Lung (tissue), 11 donors: ENCODE measurements at regions not wholly inside any gene's neighbourhood (a gene's known extent, or its start where the extent isn't known, plus 50 kb on each side); places are given as distances from the start of the nearest gene placed in this dataset.
A peak's percentile ranks its signal among the peaks of the same experiment; 100 is the strongest.

Source experiments
- ATAC-seq: fragments of 200-7000 bp; cut with Tn5 transposase; one replicate; pipeline ENCODE4 v1.9.1; 2020; ENCODE audit warnings: moderate number of reproducible peaks; ENCODE audit not compliant: insufficient read depth, low FRiP score
- DNase-seq, 3 donors: peaks; one replicate each; pipeline ENCODE4 v3.0.0-alpha.2; 2013 to 2017
- H3K27ac ChIP-seq, 2 donors: one replicate each; pipeline ENCODE4 v1.5.1; 2013; ENCODE audit warnings: mild to moderate bottlenecking in 2 of 2, moderate library complexity in 2 of 2, control low read depth in 1 of 2, inconsistent platforms in 1 of 2, low read depth in 1 of 2, low read length in 1 of 2
- H3K27me3 ChIP-seq, 3 donors: one replicate each; pipeline ENCODE4 v1.5.1; 2013; ENCODE audit warnings: low read length in 2 of 3; ENCODE audit not compliant: control insufficient read depth in 3 of 3, insufficient read depth in 3 of 3
- H3K36me3 ChIP-seq, 4 donors: one replicate each; pipeline ENCODE4 v1.5.1; 2013; ENCODE audit warnings: low read length in 4 of 4, mild to moderate bottlenecking in 1 of 4, moderate library complexity in 1 of 4; ENCODE audit not compliant: control insufficient read depth in 4 of 4, insufficient read depth in 4 of 4
- H3K4me1 ChIP-seq, 5 donors: one replicate each; pipeline ENCODE4 v1.5.1; 2013; ENCODE audit warnings: low read length in 5 of 5, mild to moderate bottlenecking in 2 of 5, moderate library complexity in 1 of 5; ENCODE audit not compliant: control insufficient read depth in 5 of 5, insufficient read depth in 5 of 5
- H3K4me3 ChIP-seq: one replicate; pipeline ENCODE4 v1.5.1; 2013; ENCODE audit warnings: mild to moderate bottlenecking, control low read depth, moderate library complexity
- H3K9ac ChIP-seq, 2 donors: one replicate each; pipeline ENCODE4 v1.5.1; 2013; ENCODE audit warnings: low read length in 2 of 2, control low read depth in 1 of 2; ENCODE audit not compliant: insufficient read depth in 1 of 2
- H3K9me3 ChIP-seq, 4 donors: one replicate each; pipeline ENCODE4 v1.5.1; 2013; ENCODE audit warnings: low read length in 3 of 4, mild to moderate bottlenecking in 1 of 4, moderate library complexity in 1 of 4; ENCODE audit not compliant: control insufficient read depth in 4 of 4, insufficient read depth in 3 of 4
- WGBS, 2 donors: extraction: QIAGEN DNeasy Blood & Tissue Kit; methylation state at CpG; one replicate each; pipeline ENCODE4 v1.1.7; 2013; 5-methylcytosine and 5-hydroxymethylcytosine counted together
- TF ChIP-seq, protein P1 (sequence below): IDR thresholded peaks from 2 replicates; pipeline ENCODE4 v1.5.1; 2012; ENCODE audit warnings: mild to moderate bottlenecking; ENCODE audit errors: control extremely low read depth, extremely low read depth
- donor health status: control.
- donor health status: control.
- donor health status: Bipolar disorder and iron deficiency.
- donor health status: healthy.
- donor health status: DM: yes; HTN: yes; CAD: no.

DNA sequence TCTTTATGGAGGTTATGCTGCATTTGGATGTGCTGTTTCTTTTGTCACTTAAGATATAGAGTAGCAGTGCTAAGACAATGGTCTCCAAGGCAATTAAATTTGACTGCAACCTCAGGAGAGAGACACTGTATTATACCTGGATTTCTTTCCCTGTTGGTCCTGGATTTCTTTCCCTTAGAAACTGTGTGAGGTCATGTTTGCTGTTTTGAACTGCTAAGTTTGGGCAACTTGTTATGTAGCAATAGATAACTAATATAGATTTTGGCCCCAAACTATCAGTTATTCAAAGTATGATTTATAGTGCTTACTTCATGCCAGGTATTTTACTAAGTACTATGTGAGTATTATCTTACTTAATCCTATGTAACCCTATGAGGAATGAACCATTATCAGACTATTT is 458.4 kb downstream of the HS3ST3B1 start:
- DNase-seq, result no peak
- Histone ChIP-seq H3K4me3 (no peak overlapping the region), H3K9ac (no peak overlapping the region), H3K27ac (no peak overlapping the region), H3K36me3 (no peaks in the 10 kb centered on the region), H3K4me1 (no peaks in the 10 kb centered on the region), H3K27me3 (no peaks in the 10 kb centered on the region), H3K9me3 (no peaks in the 10 kb centered on the region)
- TF ChIP-seq, protein P1, sequence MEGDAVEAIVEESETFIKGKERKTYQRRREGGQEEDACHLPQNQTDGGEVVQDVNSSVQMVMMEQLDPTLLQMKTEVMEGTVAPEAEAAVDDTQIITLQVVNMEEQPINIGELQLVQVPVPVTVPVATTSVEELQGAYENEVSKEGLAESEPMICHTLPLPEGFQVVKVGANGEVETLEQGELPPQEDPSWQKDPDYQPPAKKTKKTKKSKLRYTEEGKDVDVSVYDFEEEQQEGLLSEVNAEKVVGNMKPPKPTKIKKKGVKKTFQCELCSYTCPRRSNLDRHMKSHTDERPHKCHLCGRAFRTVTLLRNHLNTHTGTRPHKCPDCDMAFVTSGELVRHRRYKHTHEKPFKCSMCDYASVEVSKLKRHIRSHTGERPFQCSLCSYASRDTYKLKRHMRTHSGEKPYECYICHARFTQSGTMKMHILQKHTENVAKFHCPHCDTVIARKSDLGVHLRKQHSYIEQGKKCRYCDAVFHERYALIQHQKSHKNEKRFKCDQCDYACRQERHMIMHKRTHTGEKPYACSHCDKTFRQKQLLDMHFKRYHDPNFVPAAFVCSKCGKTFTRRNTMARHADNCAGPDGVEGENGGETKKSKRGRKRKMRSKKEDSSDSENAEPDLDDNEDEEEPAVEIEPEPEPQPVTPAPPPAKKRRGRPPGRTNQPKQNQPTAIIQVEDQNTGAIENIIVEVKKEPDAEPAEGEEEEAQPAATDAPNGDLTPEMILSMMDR, result no peak
- no peak for ATAC-seq

DNA sequence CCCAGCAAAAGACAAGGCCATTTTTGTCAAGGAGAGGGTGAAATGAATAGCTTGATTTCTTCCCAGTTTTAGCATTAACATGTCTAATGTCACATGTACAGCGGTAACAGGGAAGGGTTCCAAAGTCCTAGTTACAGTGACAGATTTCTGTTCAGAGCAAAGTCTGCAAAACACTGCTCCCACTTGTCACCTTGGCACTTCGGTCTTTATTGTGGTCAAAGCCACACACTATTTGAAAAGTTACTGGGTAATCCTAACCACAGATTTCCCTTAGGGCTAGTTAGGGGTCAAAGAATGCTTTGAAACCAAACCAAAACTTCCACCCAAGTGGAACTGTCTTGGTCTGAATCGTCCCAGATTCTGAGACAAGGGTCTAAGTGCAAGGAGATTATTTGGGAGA is 455.6 kb downstream of the HS3ST3B1 start:
- Histone ChIP-seq H3K36me3 (no peaks in the 10 kb centered on the region), H3K27ac (no peak overlapping the region), H3K4me3 (no peak overlapping the region), H3K27me3 (no peaks in the 10 kb centered on the region), H3K4me1 (no peaks in the 10 kb centered on the region), H3K9ac (no peak overlapping the region), H3K9me3 (no peaks in the 10 kb centered on the region)
- 35 to 42% methylated on average over 3 of the region's 3 CpGs for WGBS, 2 donors
- TF ChIP-seq, protein P1, result no peak
- DNase-seq, result peak in 2 of 3 donors; percentile 33 to 58
- no peak for ATAC-seq

DNA sequence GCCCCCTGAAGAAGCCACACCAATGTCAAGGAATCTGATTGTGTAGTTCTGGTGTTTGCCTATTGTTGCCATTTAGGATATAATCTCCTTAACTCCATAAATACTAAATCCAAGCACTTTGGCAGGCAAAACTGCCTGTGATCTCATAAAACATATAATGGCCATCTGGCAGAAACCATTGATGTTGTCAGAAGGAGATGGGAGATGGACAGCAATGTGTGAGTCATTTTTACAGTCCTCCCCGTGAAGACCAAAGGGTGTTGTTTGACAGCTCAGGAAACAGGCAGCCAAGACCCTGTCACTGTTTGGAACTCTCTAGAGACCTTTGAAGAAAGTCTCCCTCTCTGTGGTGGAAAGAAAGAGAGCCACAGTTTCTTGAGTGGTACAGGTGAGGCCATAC is 454.1 kb downstream of the HS3ST3B1 start:
- H3K9ac ChIP-seq, result no peak overlapping the region
- 26 to 61% methylated on average over 1 of the region's 1 CpG for WGBS, 2 donors
- no peak for ATAC-seq
- peaks cover 0 to 2% (median 0%) of the 10 kb centered on the region in 4 donors for H3K9me3 ChIP-seq
- H3K27me3 ChIP-seq, result no peaks in the 10 kb centered on the region
- TF ChIP-seq, protein P1, result no peak
- H3K36me3 ChIP-seq, result no peaks in the 10 kb centered on the region
- no peaks in the 10 kb centered on the region for H3K4me1 ChIP-seq
- H3K4me3 ChIP-seq, result no peak overlapping the region
- H3K27ac ChIP-seq, result no peak overlapping the region
- peak in 1 of 3 donors; percentile 12 for DNase-seq

DNA sequence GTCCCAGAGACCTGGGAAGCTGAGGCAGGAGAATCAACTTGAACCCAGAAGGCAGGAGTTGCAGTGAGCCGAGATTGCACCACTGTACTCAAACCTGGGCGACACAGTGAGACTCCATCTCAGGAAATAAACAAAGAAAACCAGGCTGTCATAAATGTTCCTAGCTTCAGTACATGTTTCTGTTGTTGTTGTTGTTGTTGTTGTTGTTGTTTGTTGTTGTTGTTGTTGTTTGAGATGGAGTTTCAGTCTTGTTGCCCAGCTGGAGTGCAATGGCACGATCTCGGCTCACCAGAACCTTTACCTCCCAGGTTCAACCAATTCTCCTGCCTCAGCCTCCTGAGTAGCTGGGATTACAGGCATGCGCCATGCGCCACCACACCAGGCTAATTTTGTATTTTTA is 452.5 kb downstream of the HS3ST3B1 start:
- Histone ChIP-seq H3K27me3 (no peaks in the 10 kb centered on the region), H3K4me1 (no peaks in the 10 kb centered on the region), H3K36me3 (no peaks in the 10 kb centered on the region), H3K27ac (no peak overlapping the region), H3K4me3 (no peak overlapping the region), H3K9ac (no peak overlapping the region), H3K9me3 (peaks cover 0 to 2% (median 0%) of the 10 kb centered on the region in 4 donors)
- ATAC-seq (no peak), DNase-seq (no peak)
- 86 to 99% methylated on average over 6 of the region's 6 CpGs for WGBS, 2 donors
- TF ChIP-seq, protein P1, result no peak
